Esophagus muscularis mucosa (tissue), 4 donors: ENCODE measurements at regions not wholly inside any gene's neighbourhood (a gene's known extent, or its start where the extent isn't known, plus 50 kb on each side); places are given as distances from the start of the nearest gene placed in this dataset.

ENCODE experiments used
- DNase-seq: peaks from one replicate; pipeline ENCODE4 v3.0.0-alpha.2; 2017; ENCODE audit errors: extremely low spot score
- H3K27ac ChIP-seq, 4 donors: fragments of 200-600 bp; sonication (generic); replicated peaks in 1 of 4; 1 replicate in 3 of 4; 2 replicates in 1 of 4; pipeline ENCODE4 v1.5.1; 2016 to 2019; ENCODE audit warnings: mild to moderate bottlenecking in 1 of 4
- H3K27me3 ChIP-seq, 4 donors: fragments of 200-600 bp; sonication (generic); one replicate each; pipeline versions ENCODE4 v1.5.1 to v1.6.0; 2016 to 2019
- H3K36me3 ChIP-seq, 4 donors: fragments of 200-600 bp; sonication (generic); one replicate each; pipeline ENCODE4 v1.5.1; 2016 to 2019
- H3K4me1 ChIP-seq, 4 donors: fragments of 200-600 bp; sonication (generic); one replicate each; pipeline ENCODE4 v1.5.1; 2016 to 2019
- H3K4me3 ChIP-seq, 4 donors: fragments of 200-600 bp; sonication (generic); 1 replicate in 2 of 4; 2 replicates in 2 of 4; pipeline ENCODE4 v1.5.1; 2016 to 2019; ENCODE audit warnings: mild to moderate bottlenecking in 4 of 4, moderate library complexity in 1 of 4
- H3K9me3 ChIP-seq, 4 donors: fragments of 200-600 bp; sonication (generic); 1 replicate in 3 of 4; 2 replicates in 1 of 4; pipeline ENCODE4 v1.5.1; 2016 to 2019
- CTCF ChIP-seq, 3 experiments: fragments of 200-600 bp in 2 of 3; fragments of 450-650 bp in 1 of 3; sonication (generic) in 2 of 3; IDR thresholded peaks; one replicate each; pipeline ENCODE4 v1.5.1; 2017 to 2019; ENCODE audit warnings: antibody characterized with exemption in 3 of 3, mild to moderate bottlenecking in 2 of 3, moderate library complexity in 1 of 3
- EP300 ChIP-seq: sonication (generic); formaldehyde crosslinking; IDR thresholded peaks from one replicate; pipeline ENCODE4 v1.6.1; 2017; ENCODE audit warnings: antibody characterized with exemption
- POLR2A ChIP-seq: fragments of 450-650 bp; IDR thresholded peaks from one replicate; pipeline ENCODE4 v1.6.1; 2017; ENCODE audit warnings: antibody characterized with exemption, moderate library complexity, mild to moderate bottlenecking, low read depth
- POLR2AphosphoS5 ChIP-seq, 2 donors: sonication (generic); formaldehyde crosslinking; IDR thresholded peaks; one replicate each; pipeline ENCODE4 v1.6.1; 2017; ENCODE audit warnings: antibody characterized with exemption in 2 of 2
- WGBS: methylation state at CpG from one replicate; pipeline ENCODE4 v1.1.5; 2018; 5-methylcytosine and 5-hydroxymethylcytosine counted together
- intact Hi-C: fragments of 100-400 bp; cut with DNase I; formaldehyde crosslinking; loops from one replicate; pipeline ENCODE4 v1.15.1; 2023

GRCh38 chrX:129139837-129140598 lies 383.3 kb downstream of the SMARCA1 start:
- Histone ChIP-seq H3K4me3 (no peak overlapping the region), H3K9me3 (no peaks in the 10 kb centered on the region), H3K27ac (no peak overlapping the region), H3K4me1 (no peaks in the 10 kb centered on the region), H3K36me3 (no peaks in the 10 kb centered on the region), H3K27me3 (no peaks in the 10 kb centered on the region)
- TF ChIP-seq POLR2A (no peak), EP300 (no peak), POLR2AphosphoS5 (IDR thresholded peaks at IDR 0.05) (no peak), CTCF (IDR thresholded peaks at IDR 0.05) (no peak)
- no peak for DNase-seq
- intact Hi-C loops, result no loop called here

GRCh38 chrX:129125122-129125914 lies 398.0 kb downstream of the SMARCA1 start:
- WGBS, result 80% methylated on average over 6 of the region's 6 CpGs
- Histone ChIP-seq H3K9me3 (no peaks in the 10 kb centered on the region), H3K4me1 (no peaks in the 10 kb centered on the region), H3K4me3 (no peak overlapping the region), H3K36me3 (no peaks in the 10 kb centered on the region), H3K27me3 (no peaks in the 10 kb centered on the region), H3K27ac (no peak overlapping the region)
- intact Hi-C loops, result no loop called here
- TF ChIP-seq EP300, result no peak
- TF ChIP-seq POLR2A, result no peak
- no peak for TF ChIP-seq POLR2AphosphoS5 (IDR thresholded peaks at IDR 0.05)
- TF ChIP-seq CTCF (IDR thresholded peaks at IDR 0.05), result no peak
- DNase-seq, result no peak

GRCh38 chrX:129123795-129124194 lies 399.5 kb downstream of the SMARCA1 start:
- intact Hi-C loops, result no loop called here
- 68% methylated on average over 6 of the region's 6 CpGs for WGBS
- TF ChIP-seq CTCF (IDR thresholded peaks at IDR 0.05) (no peak), POLR2AphosphoS5 (IDR thresholded peaks at IDR 0.05) (no peak), POLR2A (no peak), EP300 (no peak)
- H3K4me3 ChIP-seq, result no peak overlapping the region
- no peaks in the 10 kb centered on the region for H3K36me3 ChIP-seq
- H3K4me1 ChIP-seq, result no peaks in the 10 kb centered on the region
- no peak overlapping the region for H3K27ac ChIP-seq
- H3K27me3 ChIP-seq, result no peaks in the 10 kb centered on the region
- H3K9me3 ChIP-seq, result no peaks in the 10 kb centered on the region
- DNase-seq, result no peak

- H3K4me3 ChIP-seq, result no peak overlapping the region
- 68% methylated on average over 8 of the region's 8 CpGs for WGBS
- H3K36me3 ChIP-seq, result no peaks in the 10 kb centered on the region
- H3K27ac ChIP-seq, result no peak overlapping the region
- no peak for DNase-seq
- intact Hi-C loops, result no loop called here
- H3K9me3 ChIP-seq, result no peaks in the 10 kb centered on the region
- no peaks in the 10 kb centered on the region for H3K4me1 ChIP-seq
- TF ChIP-seq POLR2AphosphoS5 (IDR thresholded peaks at IDR 0.05) (no peak), POLR2A (no peak), EP300 (no peak), CTCF (IDR thresholded peaks at IDR 0.05) (no peak)
- H3K27me3 ChIP-seq, result no peaks in the 10 kb centered on the region
Observed at GRCh38 chrX:129116676-129117470, 406.4 kb downstream of the SMARCA1 start.
